Left lung (tissue), 4 donors: ENCODE measurements at regions not wholly inside any gene's neighbourhood (a gene's known extent, or its start where the extent isn't known, plus 50 kb on each side); places are given as distances from the start of the nearest gene placed in this dataset.

Source experiments
- ATAC-seq: fragments of 200-7000 bp; cut with Tn5 transposase; one replicate; pipeline ENCODE4 v1.9.1; 2020; ENCODE audit warnings: moderate library complexity
- DNase-seq, 4 donors: peaks; one replicate each; pipeline ENCODE4 v3.0.0-alpha.2; 2013 to 2020
- H3K27ac ChIP-seq, 2 donors: fragments of 200-600 bp; sonication (generic) in 1 of 2; one replicate each; pipeline versions ENCODE4 v1.5.0 to v1.8.0; 2020 to 2021
- H3K27me3 ChIP-seq, 2 donors: fragments of 200-600 bp; sonication (generic) in 1 of 2; one replicate each; pipeline versions ENCODE4 v1.5.0 to v1.8.0; 2020 to 2021
- H3K36me3 ChIP-seq, 2 donors: fragments of 200-600 bp; sonication (generic) in 1 of 2; one replicate each; pipeline versions ENCODE4 v1.5.0 to v1.8.0; 2020 to 2021
- H3K4me1 ChIP-seq, 2 donors: fragments of 200-600 bp; one replicate each; pipeline ENCODE4 v1.8.0; 2021
- H3K4me3 ChIP-seq, 2 donors: fragments of 200-600 bp; sonication (generic) in 1 of 2; one replicate each; pipeline versions ENCODE4 v1.5.0 to v1.8.0; 2020 to 2021; ENCODE audit warnings: mild to moderate bottlenecking in 1 of 2
- H3K9me3 ChIP-seq, 2 donors: fragments of 200-600 bp; sonication (generic) in 1 of 2; one replicate each; pipeline versions ENCODE4 v1.5.0 to v1.8.0; 2020 to 2021
- intact Hi-C, 2 donors: fragments of 100-400 bp; cut with DNase I; formaldehyde crosslinking; loops; one replicate each; pipeline versions ENCODE4 v1.11.2 to v1.14.2; 2022
- TF ChIP-seq, protein P1 (sequence below), 2 donors: fragments of 200-600 bp; sonication (generic) in 1 of 2; IDR thresholded peaks; one replicate each; pipeline versions ENCODE4 v1.5.0 to v1.8.0; 2021; ENCODE audit warnings: antibody characterized with exemption in 2 of 2
- donor health status: DM: no; HTN: yes; CAD: no.
- donor health status: DM: no; HTN: no; CAD: no.

DNA sequence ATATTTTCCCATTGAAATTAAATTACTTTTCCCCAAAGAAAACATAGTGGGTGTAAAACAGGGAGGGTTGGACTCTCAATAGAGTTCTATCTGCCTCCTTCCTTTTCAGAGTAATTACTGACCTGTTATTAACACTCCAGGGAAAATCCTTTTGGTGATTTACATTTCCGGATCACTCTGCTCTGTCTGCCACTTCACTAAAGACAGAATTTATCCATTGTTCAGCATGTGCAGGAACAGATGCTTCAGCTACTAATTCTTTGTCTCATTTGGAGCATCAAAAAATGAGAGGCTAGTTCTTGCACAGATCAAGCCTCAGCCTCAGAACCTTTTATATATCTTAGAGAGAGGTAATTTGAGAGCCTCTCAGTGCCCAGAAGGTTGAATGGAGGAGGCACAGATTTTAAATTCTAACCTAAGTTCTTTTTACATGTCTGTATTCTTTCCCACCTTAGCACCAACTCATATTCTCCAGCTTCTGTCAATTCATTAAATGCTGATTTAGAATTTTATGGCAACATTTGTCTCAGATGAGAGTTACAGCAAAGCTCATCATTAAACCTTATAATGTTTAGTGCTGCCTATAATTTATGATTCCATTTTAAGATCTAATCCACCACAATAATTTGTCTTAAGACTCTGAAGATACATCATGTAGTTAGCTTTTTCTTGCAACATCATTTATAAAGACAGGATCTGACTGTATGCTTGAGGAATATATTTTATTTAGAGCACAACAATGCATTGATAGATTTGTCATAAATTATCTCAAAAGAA is 1494.4 kb downstream of the STIM2 start:
- no peak overlapping the region for H3K27ac ChIP-seq
- intact Hi-C loops = no loop called here
- DNase-seq (no peak), ATAC-seq (no peak)
- H3K36me3 ChIP-seq = no peaks in the 10 kb centered on the region
- no peaks in the 10 kb centered on the region for H3K4me1 ChIP-seq
- TF ChIP-seq, protein P1, sequence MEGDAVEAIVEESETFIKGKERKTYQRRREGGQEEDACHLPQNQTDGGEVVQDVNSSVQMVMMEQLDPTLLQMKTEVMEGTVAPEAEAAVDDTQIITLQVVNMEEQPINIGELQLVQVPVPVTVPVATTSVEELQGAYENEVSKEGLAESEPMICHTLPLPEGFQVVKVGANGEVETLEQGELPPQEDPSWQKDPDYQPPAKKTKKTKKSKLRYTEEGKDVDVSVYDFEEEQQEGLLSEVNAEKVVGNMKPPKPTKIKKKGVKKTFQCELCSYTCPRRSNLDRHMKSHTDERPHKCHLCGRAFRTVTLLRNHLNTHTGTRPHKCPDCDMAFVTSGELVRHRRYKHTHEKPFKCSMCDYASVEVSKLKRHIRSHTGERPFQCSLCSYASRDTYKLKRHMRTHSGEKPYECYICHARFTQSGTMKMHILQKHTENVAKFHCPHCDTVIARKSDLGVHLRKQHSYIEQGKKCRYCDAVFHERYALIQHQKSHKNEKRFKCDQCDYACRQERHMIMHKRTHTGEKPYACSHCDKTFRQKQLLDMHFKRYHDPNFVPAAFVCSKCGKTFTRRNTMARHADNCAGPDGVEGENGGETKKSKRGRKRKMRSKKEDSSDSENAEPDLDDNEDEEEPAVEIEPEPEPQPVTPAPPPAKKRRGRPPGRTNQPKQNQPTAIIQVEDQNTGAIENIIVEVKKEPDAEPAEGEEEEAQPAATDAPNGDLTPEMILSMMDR (IDR thresholded peaks at IDR 0.05) = no peak
- H3K27me3 ChIP-seq = no peaks in the 10 kb centered on the region
- H3K9me3 ChIP-seq = no peaks in the 10 kb centered on the region
- H3K4me3 ChIP-seq = no peak overlapping the region

DNA sequence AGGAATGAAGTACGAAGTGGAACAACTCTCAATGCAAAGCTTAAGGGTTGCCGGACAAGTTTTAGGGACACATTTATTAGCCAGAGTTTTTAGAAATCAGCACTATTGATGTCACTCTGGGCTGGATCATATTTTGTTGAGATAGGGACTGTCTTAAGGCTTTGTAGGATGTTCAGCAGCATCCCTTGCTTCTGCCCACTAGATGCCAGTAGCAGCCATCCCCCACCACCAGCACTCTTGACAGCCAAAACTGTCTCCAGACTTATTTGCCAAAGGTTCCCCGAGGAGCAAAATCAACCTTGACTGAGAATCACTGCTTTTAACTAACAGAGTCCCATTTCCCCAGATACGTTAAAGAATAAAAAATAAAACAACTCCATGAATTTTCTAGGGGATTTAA is 1497.3 kb downstream of the STIM2 start:
- Histone ChIP-seq H3K27ac (no peak overlapping the region), H3K36me3 (no peaks in the 10 kb centered on the region), H3K27me3 (no peaks in the 10 kb centered on the region), H3K9me3 (no peaks in the 10 kb centered on the region), H3K4me3 (no peak overlapping the region), H3K4me1 (no peaks in the 10 kb centered on the region)
- DNase-seq = peak in 1 of 4 donors; percentile 3
- TF ChIP-seq, protein P1 (IDR thresholded peaks at IDR 0.05) = no peak
- no peak for ATAC-seq
- intact Hi-C loops = no loop called here

DNA sequence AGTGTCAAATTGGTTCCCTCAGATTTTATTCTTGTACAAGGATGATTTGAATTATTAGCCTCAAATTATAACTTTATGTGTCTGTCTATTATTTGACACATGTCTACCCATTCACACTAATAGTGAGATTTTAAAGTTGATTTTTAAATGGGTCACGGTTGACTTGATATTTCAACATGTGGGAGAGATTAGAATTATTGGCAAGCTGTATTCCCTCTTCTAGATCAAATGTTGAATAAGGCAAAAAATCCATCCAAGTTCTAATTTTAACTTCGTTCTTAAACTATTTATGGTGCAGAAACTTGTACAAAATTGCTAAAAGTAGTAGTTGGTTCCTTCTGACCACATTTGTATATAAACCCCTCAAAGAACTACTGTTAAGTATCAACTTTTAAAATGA is 1498.0 kb downstream of the STIM2 start:
- no peaks in the 10 kb centered on the region for H3K27me3 ChIP-seq
- intact Hi-C loops = no loop called here

DNA sequence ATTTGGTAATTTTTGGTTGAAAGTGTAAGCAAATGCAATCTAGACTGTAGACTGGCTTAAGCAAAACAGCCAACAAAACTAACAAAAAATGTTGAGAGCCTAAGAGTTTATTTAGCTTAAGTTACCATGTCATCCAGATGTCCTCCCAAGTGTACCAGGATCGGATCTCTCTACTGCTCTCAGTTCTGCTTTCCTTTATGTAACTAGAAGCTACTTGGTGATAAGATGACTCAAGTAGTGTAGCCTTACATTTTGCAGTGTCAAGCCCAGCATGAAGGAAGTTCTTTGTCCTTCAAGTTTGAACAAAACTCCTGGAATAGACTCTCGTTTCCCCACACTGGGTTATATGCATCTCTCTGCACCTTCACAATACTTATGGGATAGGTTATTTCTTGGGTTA is 1500.0 kb downstream of the STIM2 start:
- Histone ChIP-seq H3K27me3 (no peaks in the 10 kb centered on the region), H3K4me3 (no peak overlapping the region), H3K9me3 (no peaks in the 10 kb centered on the region), H3K36me3 (no peaks in the 10 kb centered on the region), H3K4me1 (no peaks in the 10 kb centered on the region), H3K27ac (no peak overlapping the region)
- ATAC-seq (no peak), DNase-seq (no peak)
- TF ChIP-seq, protein P1 (IDR thresholded peaks at IDR 0.05) = no peak
- intact Hi-C loops = no loop called here

More for the DNA sequence above, 1498.0 kb downstream of the STIM2 start:
- no peak for DNase-seq
- Histone ChIP-seq H3K27ac (no peak overlapping the region), H3K36me3 (no peaks in the 10 kb centered on the region), H3K9me3 (no peaks in the 10 kb centered on the region), H3K4me1 (no peaks in the 10 kb centered on the region), H3K4me3 (no peak overlapping the region)
- no peak for ATAC-seq
- TF ChIP-seq, protein P1 (IDR thresholded peaks at IDR 0.05) = no peak

DNA sequence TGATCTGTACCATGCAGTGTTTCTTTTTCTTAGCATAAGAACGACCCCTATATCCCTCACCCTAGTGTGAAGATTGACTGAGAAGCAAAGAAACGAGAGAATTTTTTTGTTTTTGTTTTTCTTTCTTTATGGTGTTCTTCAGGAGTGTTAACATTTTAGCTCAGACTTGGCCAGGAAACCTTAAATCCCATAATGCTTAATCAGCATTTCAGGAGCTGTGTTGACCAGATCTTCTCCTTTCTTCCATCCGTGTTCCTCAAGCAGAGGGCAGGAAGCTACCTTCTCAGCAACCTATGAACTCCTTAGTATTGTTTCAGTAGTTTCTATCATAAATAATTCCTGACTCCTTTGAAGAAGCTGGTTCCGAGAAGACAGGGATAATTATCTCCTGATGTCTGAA is 1501.5 kb downstream of the STIM2 start:
- ATAC-seq = no peak
- Histone ChIP-seq H3K4me1 (no peaks in the 10 kb centered on the region), H3K9me3 (no peaks in the 10 kb centered on the region), H3K36me3 (no peaks in the 10 kb centered on the region), H3K27me3 (no peaks in the 10 kb centered on the region), H3K27ac (no peak overlapping the region), H3K4me3 (no peak overlapping the region)
- TF ChIP-seq, protein P1 (IDR thresholded peaks at IDR 0.05) = no peak
- DNase-seq = no peak
- intact Hi-C loops = no loop called here
